Fibroblast of lung (primary cell): ENCODE measurements at regions not wholly inside any gene's neighbourhood (a gene's known extent, or its start where the extent isn't known, plus 50 kb on each side); places are given as distances from the start of the nearest gene placed in this dataset.

Source experiments
- DNase-seq, 2 donors: peaks; one replicate each; pipeline versions ENCODE4 v3.0.0 to v3.0.0-alpha.2; 2010; ENCODE audit warnings: low read depth in 2 of 2
- H2AFZ ChIP-seq: 2 replicates; pipeline ENCODE4 v1.5.1; 2012; ENCODE audit warnings: low read length, control low read depth, inconsistent platforms
- H3K27ac ChIP-seq: 2 replicates; pipeline ENCODE4 v1.5.1; 2011; ENCODE audit warnings: low read length, control low read depth; ENCODE audit not compliant: insufficient read depth
- H3K27me3 ChIP-seq: 2 replicates; pipeline ENCODE4 v1.5.1; 2011; ENCODE audit warnings: mild to moderate bottlenecking, low read length; ENCODE audit not compliant: control insufficient read depth, insufficient read depth
- H3K36me3 ChIP-seq: 2 replicates; pipeline ENCODE4 v1.5.1; 2011; ENCODE audit warnings: low read length; ENCODE audit not compliant: control insufficient read depth, insufficient read depth
- H3K4me1 ChIP-seq: 2 replicates; pipeline ENCODE4 v1.5.1; 2011; ENCODE audit warnings: low read length; ENCODE audit not compliant: control insufficient read depth, insufficient read depth; ENCODE audit errors: extremely low read depth
- H3K4me2 ChIP-seq: 2 replicates; pipeline ENCODE4 v1.5.1; 2011; ENCODE audit warnings: low read length, control low read depth; ENCODE audit not compliant: insufficient read depth; ENCODE audit errors: extremely low read depth
- H3K4me3 ChIP-seq, 4 experiments: fragments of 200-600 bp in 1 of 4; sonication (generic) in 1 of 4; replicated peaks in 1 of 4; 2 replicates each; pipeline ENCODE4 v1.5.1; 2011 to 2016; ENCODE audit warnings: low read length in 4 of 4, low read depth in 3 of 4, mild to moderate bottlenecking in 3 of 4, control low read depth in 2 of 4, inconsistent platforms in 1 of 4, mixed read lengths in 1 of 4; ENCODE audit not compliant: insufficient read depth in 1 of 4; ENCODE audit errors: control extremely low read depth in 1 of 4
- H3K79me2 ChIP-seq: 2 replicates; pipeline ENCODE4 v1.5.1; 2012; ENCODE audit warnings: mild to moderate bottlenecking, low read length, inconsistent platforms; ENCODE audit not compliant: control insufficient read depth, insufficient read depth
- H3K9ac ChIP-seq: 2 replicates; pipeline ENCODE4 v1.5.1; 2011; ENCODE audit warnings: mild to moderate bottlenecking, low read length, control low read depth; ENCODE audit not compliant: insufficient read depth
- H3K9me3 ChIP-seq: 2 replicates; pipeline ENCODE4 v1.5.1; 2012; ENCODE audit warnings: low read depth, low read length; ENCODE audit not compliant: control insufficient read depth, insufficient read depth
- H4K20me1 ChIP-seq: 2 replicates; pipeline ENCODE4 v1.5.1; 2011; ENCODE audit warnings: low read length; ENCODE audit not compliant: control insufficient read depth, insufficient read depth; ENCODE audit errors: extremely low read depth
- CTCF ChIP-seq, 2 donors: IDR thresholded peaks in 1 of 2; conservative IDR thresholded peaks in 1 of 2; 1 replicate in 1 of 2; 2 replicates in 1 of 2; pipeline ENCODE4 v1.5.1; 2011 to 2012; ENCODE audit warnings: low read length in 2 of 2, control low read depth in 1 of 2, inconsistent platforms in 1 of 2, low read depth in 1 of 2, mild to moderate bottlenecking in 1 of 2
- EZH2 ChIP-seq: IDR thresholded peaks from 2 replicates; pipeline ENCODE4 v1.5.1; 2012; ENCODE audit warnings: low read length, control low read depth, mild to moderate bottlenecking; ENCODE audit errors: missing control alignments

- TF ChIP-seq EZH2 (no peak), CTCF (conservative IDR thresholded peaks at IDR 0.05 in 1 of 2, IDR thresholded peaks at IDR 0.05 in 1 of 2; ENCODE audit: low read depth in 1 of 2, low read length in 2 of 2) (no peak)
- Histone ChIP-seq H4K20me1 (no peaks in the 10 kb centered on the region), H3K36me3 (no peaks in the 10 kb centered on the region), H3K9me3 (no peaks in the 10 kb centered on the region), H3K9ac (no peak overlapping the region), H3K79me2 (no peaks in the 10 kb centered on the region), H3K4me1 (no peaks in the 10 kb centered on the region), H3K27me3 (no peaks in the 10 kb centered on the region), H3K4me2 (no peak overlapping the region), H3K4me3 (no peak overlapping the region), H3K27ac (no peak overlapping the region), H2AFZ (no peak overlapping the region)
- DNase-seq = no peak
Measured at GRCh38 chr21:15206514-15206913, 141.7 kb upstream of the NRIP1 start.

GRCh38 chr21:15207231-15207630 is 142.4 kb upstream of the NRIP1 start:
- DNase-seq = no peak
- Histone ChIP-seq H3K36me3 (no peaks in the 10 kb centered on the region), H3K27me3 (no peaks in the 10 kb centered on the region), H2AFZ (no peak overlapping the region), H3K27ac (no peak overlapping the region), H3K9me3 (no peaks in the 10 kb centered on the region), H3K4me2 (no peak overlapping the region), H3K4me3 (no peak overlapping the region), H3K9ac (no peak overlapping the region), H3K79me2 (no peaks in the 10 kb centered on the region), H4K20me1 (no peaks in the 10 kb centered on the region), H3K4me1 (no peaks in the 10 kb centered on the region)
- TF ChIP-seq EZH2 = no peak
- TF ChIP-seq CTCF (conservative IDR thresholded peaks at IDR 0.05 in 1 of 2, IDR thresholded peaks at IDR 0.05 in 1 of 2; ENCODE audit: low read depth in 1 of 2, low read length in 2 of 2) = no peak

GRCh38 chr21:15207635-15208370 is 143.0 kb upstream of the NRIP1 start:
- Histone ChIP-seq H3K4me3 (no peak overlapping the region), H3K36me3 (no peaks in the 10 kb centered on the region), H2AFZ (no peak overlapping the region), H3K4me2 (no peak overlapping the region), H3K79me2 (no peaks in the 10 kb centered on the region), H3K4me1 (no peaks in the 10 kb centered on the region), H4K20me1 (no peaks in the 10 kb centered on the region), H3K27me3 (no peaks in the 10 kb centered on the region), H3K9me3 (no peaks in the 10 kb centered on the region), H3K27ac (no peak overlapping the region), H3K9ac (no peak overlapping the region)
- TF ChIP-seq CTCF (conservative IDR thresholded peaks at IDR 0.05 in 1 of 2, IDR thresholded peaks at IDR 0.05 in 1 of 2; ENCODE audit: low read depth in 1 of 2, low read length in 2 of 2) (no peak), EZH2 (no peak)
- no peak for DNase-seq
